HL-60 (cell line): ENCODE measurements at regions not wholly inside any gene's neighbourhood (a gene's known extent, or its start where the extent isn't known, plus 50 kb on each side); places are given as distances from the start of the nearest gene placed in this dataset.
"Not testable (repeated sequence)": the region's sequence is repeated elsewhere in the genome, so short reads cannot be mapped to it uniquely, and the experiment has no call there.

Experiments used
- DNase-seq, 2 experiments: peaks; one replicate each; pipeline ENCODE4 v3.0.0-alpha.2; 2010 to 2020; ENCODE audit warnings: low read depth in 1 of 2, low spot score in 1 of 2
- H3K27ac ChIP-seq: fragments of 250-450 bp; sonication (Bioruptor Pico); replicated peaks from 2 replicates; pipeline ENCODE4 v1.5.1; 2020; ENCODE audit warnings: mild to moderate bottlenecking, moderate library complexity
- H3K27me3 ChIP-seq: fragments of 250-450 bp; sonication (Bioruptor Pico); 2 replicates; pipeline ENCODE4 v1.5.1; 2021; ENCODE audit warnings: mild to moderate bottlenecking, moderate library complexity; ENCODE audit not compliant: insufficient read depth, poor library complexity, severe bottlenecking
- H3K4me3 ChIP-seq: replicated peaks from 2 replicates; pipeline ENCODE4 v1.5.1; 2011; ENCODE audit warnings: mild to moderate bottlenecking, control low read depth, low read length; ENCODE audit not compliant: insufficient read depth
- CTCF ChIP-seq: IDR thresholded peaks from one replicate; pipeline ENCODE4 v1.5.1; 2011; ENCODE audit warnings: low read length, control low read depth, inconsistent platforms; ENCODE audit not compliant: insufficient read depth
- GABPA ChIP-seq: IDR thresholded peaks from 2 replicates; pipeline ENCODE4 v1.6.1; 2012; ENCODE audit warnings: low read depth
- POLR2AphosphoS5 ChIP-seq: IDR thresholded peaks from 2 replicates; pipeline ENCODE4 v1.6.1; 2012; ENCODE audit warnings: low read depth
- SPI1 ChIP-seq: IDR thresholded peaks from 2 replicates; pipeline ENCODE4 v1.6.1; 2012; ENCODE audit warnings: low read depth, mild to moderate bottlenecking, borderline replicate concordance
- TF ChIP-seq, protein P1 (sequence below): IDR thresholded peaks from 2 replicates; pipeline ENCODE4 v1.6.1; 2012; ENCODE audit warnings: low read depth; ENCODE audit not compliant: insufficient replicate concordance

DNA sequence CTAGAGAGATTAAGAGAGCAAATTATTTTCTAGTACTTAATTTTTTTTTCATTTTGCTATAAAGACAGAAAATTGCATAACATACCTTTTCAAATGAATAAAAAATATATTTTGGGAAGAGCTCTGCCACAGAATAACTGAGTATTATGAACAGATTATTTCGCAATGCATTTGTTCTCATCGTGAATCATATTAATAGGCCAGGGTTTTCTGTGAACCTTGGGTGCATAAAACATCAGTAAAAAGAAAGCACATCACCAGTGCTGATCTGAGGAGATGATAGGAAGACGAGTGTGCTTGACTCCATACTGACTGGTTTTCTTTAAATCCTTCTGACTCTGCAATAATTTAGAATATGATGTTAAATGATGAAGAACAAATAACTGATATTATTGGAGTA is 409.1 kb downstream of the CPS1 start:
- Histone ChIP-seq H3K27me3 (no peaks in the 10 kb centered on the region), H3K4me3 (no peak overlapping the region), H3K27ac (no peak overlapping the region)
- TF ChIP-seq CTCF (no peak), POLR2AphosphoS5 (no peak), GABPA (no peak), SPI1 (no peak)
- TF ChIP-seq, protein P1, sequence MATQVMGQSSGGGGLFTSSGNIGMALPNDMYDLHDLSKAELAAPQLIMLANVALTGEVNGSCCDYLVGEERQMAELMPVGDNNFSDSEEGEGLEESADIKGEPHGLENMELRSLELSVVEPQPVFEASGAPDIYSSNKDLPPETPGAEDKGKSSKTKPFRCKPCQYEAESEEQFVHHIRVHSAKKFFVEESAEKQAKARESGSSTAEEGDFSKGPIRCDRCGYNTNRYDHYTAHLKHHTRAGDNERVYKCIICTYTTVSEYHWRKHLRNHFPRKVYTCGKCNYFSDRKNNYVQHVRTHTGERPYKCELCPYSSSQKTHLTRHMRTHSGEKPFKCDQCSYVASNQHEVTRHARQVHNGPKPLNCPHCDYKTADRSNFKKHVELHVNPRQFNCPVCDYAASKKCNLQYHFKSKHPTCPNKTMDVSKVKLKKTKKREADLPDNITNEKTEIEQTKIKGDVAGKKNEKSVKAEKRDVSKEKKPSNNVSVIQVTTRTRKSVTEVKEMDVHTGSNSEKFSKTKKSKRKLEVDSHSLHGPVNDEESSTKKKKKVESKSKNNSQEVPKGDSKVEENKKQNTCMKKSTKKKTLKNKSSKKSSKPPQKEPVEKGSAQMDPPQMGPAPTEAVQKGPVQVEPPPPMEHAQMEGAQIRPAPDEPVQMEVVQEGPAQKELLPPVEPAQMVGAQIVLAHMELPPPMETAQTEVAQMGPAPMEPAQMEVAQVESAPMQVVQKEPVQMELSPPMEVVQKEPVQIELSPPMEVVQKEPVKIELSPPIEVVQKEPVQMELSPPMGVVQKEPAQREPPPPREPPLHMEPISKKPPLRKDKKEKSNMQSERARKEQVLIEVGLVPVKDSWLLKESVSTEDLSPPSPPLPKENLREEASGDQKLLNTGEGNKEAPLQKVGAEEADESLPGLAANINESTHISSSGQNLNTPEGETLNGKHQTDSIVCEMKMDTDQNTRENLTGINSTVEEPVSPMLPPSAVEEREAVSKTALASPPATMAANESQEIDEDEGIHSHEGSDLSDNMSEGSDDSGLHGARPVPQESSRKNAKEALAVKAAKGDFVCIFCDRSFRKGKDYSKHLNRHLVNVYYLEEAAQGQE: no peak
- DNase-seq: no peak

GRCh38 chr2:210966330-210966729 is 409.9 kb downstream of the CPS1 start:
- H3K27ac ChIP-seq: no peak overlapping the region
- no peak overlapping the region for H3K4me3 ChIP-seq
- TF ChIP-seq, protein P1: no peak
- TF ChIP-seq GABPA (no peak), CTCF (no peak), SPI1 (no peak), POLR2AphosphoS5 (no peak)
- DNase-seq: no peak
- H3K27me3 ChIP-seq: no peaks in the 10 kb centered on the region

- TF ChIP-seq POLR2AphosphoS5: no peak
- TF ChIP-seq SPI1: no peak
- TF ChIP-seq GABPA: no peak
- TF ChIP-seq, protein P1: no peak
- no peak for TF ChIP-seq CTCF
- no peak overlapping the region for H3K27ac ChIP-seq
- no peak overlapping the region for H3K4me3 ChIP-seq
- H3K27me3 ChIP-seq: no peaks in the 10 kb centered on the region
- no peak for DNase-seq
Measured at GRCh38 chr2:210971431-210971830, 415.0 kb downstream of the CPS1 start.

DNA sequence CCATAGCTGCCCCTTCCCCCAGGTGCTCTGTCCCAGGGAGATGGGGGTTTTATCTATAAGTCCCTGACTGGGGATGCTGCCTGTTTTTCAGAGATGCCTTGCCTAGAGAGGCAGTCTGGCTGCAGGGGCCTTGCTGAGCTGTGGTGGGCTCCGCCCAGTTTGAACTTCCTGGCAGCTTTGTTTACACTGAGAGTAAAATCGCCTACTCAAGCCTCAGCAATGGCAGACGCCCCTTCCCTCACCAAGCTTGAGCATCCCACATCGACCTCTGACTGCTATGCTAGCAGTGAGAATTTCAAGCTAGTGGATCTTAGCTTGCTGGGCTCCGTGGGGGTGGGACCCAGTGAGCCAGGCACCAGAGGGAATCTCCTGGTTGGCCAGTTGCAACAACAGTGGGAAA is 430.4 kb downstream of the CPS1 start:
- H3K4me3 ChIP-seq, H3K27me3 ChIP-seq, H3K27ac ChIP-seq, DNase-seq: not testable (repeated sequence)
